ENCODE measurements at regions not wholly inside any gene's neighbourhood (a gene's known extent, or its start where the extent isn't known, plus 50 kb on each side); places are given as distances from the start of the nearest gene placed in this dataset.

- POLR2A ChIA-PET (ENCODE audit: unreplicated experiment), result no interaction called here
- H3K9ac ChIP-seq (ENCODE audit: low read length), result no peak overlapping the region
- no peak overlapping the region for H3K4me2 ChIP-seq (ENCODE audit: low read length)
- H3K9me2 ChIP-seq (replicated peaks; ENCODE audit: low read length), result no peaks in the 10 kb centered on the region
- H3K4me3 ChIP-seq (ENCODE audit: low read length), result no peak overlapping the region
- BruUV-seq (replicated peaks), result no TSS peak
- H2AFZ ChIP-seq (ENCODE audit: low read length), result no peak overlapping the region
- CTCF ChIA-PET, result no interaction called here
- ATAC-seq (no peak), DNase-seq (no peak)
- H3K9me3 ChIP-seq (ENCODE audit: low read length), result no peaks in the 10 kb centered on the region
- TF ChIP-seq EZH2 (IDR thresholded peaks at IDR 0.05; ENCODE audit: low read length, unreplicated experiment), result no peak
- H3K36me3 ChIP-seq (ENCODE audit: low read depth, low read length), result no peaks in the 10 kb centered on the region
- no peak overlapping the region for H3K27ac ChIP-seq (ENCODE audit: low read length)
- H3K4me1 ChIP-seq (ENCODE audit: insufficient read depth, low read length), result no peaks in the 10 kb centered on the region
- no peaks in the 10 kb centered on the region for H3K27me3 ChIP-seq (ENCODE audit: low read length)
- no peaks in the 10 kb centered on the region for H4K20me1 ChIP-seq (ENCODE audit: low read length)
- intact Hi-C loops (cut with micrococcal nuclease), result no loop called here
- no peaks in the 10 kb centered on the region for H3F3A ChIP-seq (ENCODE audit: low read length, unreplicated experiment)
- H3K79me2 ChIP-seq (ENCODE audit: low read length), result no peaks in the 10 kb centered on the region
These were observed 185.0 kb upstream of the TCERG1L start for GRCh38 chr10:131496351-131497052.

- H2AFZ ChIP-seq (ENCODE audit: low read length), result no peak overlapping the region
- no peaks in the 10 kb centered on the region for H3K9me3 ChIP-seq (ENCODE audit: low read length)
- H3K27me3 ChIP-seq (ENCODE audit: low read length), result no peaks in the 10 kb centered on the region
- intact Hi-C loops (cut with micrococcal nuclease), result no loop called here
- H3K36me3 ChIP-seq (ENCODE audit: low read depth, low read length), result no peaks in the 10 kb centered on the region
- BruUV-seq (replicated peaks), result no TSS peak
- TF ChIP-seq CTCF (conservative IDR thresholded peaks at IDR 0.05; ENCODE audit: low read depth, low read length), result no peak
- no peak for TF ChIP-seq EZH2phosphoT487 (IDR thresholded peaks at IDR 0.05; ENCODE audit: borderline replicate concordance, low read length)
- no peak for TF ChIP-seq EZH2 (IDR thresholded peaks at IDR 0.05; ENCODE audit: low read length, unreplicated experiment)
- DNase-seq, result no peak
- no peak overlapping the region for H3K9ac ChIP-seq (ENCODE audit: low read length)
- H3K27ac ChIP-seq (ENCODE audit: low read length), result no peak overlapping the region
- no peak overlapping the region for H3K4me3 ChIP-seq (ENCODE audit: low read length)
- H3K9me2 ChIP-seq (replicated peaks; ENCODE audit: low read length), result no peaks in the 10 kb centered on the region
- no peaks in the 10 kb centered on the region for H3K4me1 ChIP-seq (ENCODE audit: insufficient read depth, low read length)
- no peaks in the 10 kb centered on the region for H4K20me1 ChIP-seq (ENCODE audit: low read length)
- no peak overlapping the region for H3K4me2 ChIP-seq (ENCODE audit: low read length)
- H3F3A ChIP-seq (ENCODE audit: low read length, unreplicated experiment), result no peaks in the 10 kb centered on the region
- no peak for ATAC-seq
- ChIA-PET POLR2A (ENCODE audit: unreplicated experiment) (no interaction called here), CTCF (no interaction called here)
- no peaks in the 10 kb centered on the region for H3K79me2 ChIP-seq (ENCODE audit: low read length)
These were observed 188.0 kb upstream of the TCERG1L start for GRCh38 chr10:131499566-131499965.

- DNase-seq, result no peak
- H3K4me3 ChIP-seq (ENCODE audit: low read length), result no peak overlapping the region
- CTCF ChIA-PET, result no interaction called here
These were observed 188.7 kb upstream of the TCERG1L start for GRCh38 chr10:131500181-131500580.

More at GRCh38 chr10:131500181-131500580, 188.7 kb upstream of the TCERG1L start:
- BruUV-seq (replicated peaks), result no TSS peak
- Histone ChIP-seq H3K79me2 (ENCODE audit: low read length) (no peaks in the 10 kb centered on the region), H3F3A (ENCODE audit: low read length, unreplicated experiment) (no peaks in the 10 kb centered on the region), H3K36me3 (ENCODE audit: low read depth, low read length) (no peaks in the 10 kb centered on the region), H4K20me1 (ENCODE audit: low read length) (no peaks in the 10 kb centered on the region), H3K4me1 (ENCODE audit: insufficient read depth, low read length) (no peaks in the 10 kb centered on the region), H3K9me2 (replicated peaks; ENCODE audit: low read length) (no peaks in the 10 kb centered on the region), H3K27me3 (ENCODE audit: low read length) (no peaks in the 10 kb centered on the region), H2AFZ (ENCODE audit: low read length) (no peak overlapping the region), H3K27ac (ENCODE audit: low read length) (no peak overlapping the region), H3K9ac (ENCODE audit: low read length) (no peak overlapping the region), H3K4me2 (ENCODE audit: low read length) (no peak overlapping the region), H3K9me3 (ENCODE audit: low read length) (no peaks in the 10 kb centered on the region)
- TF ChIP-seq EZH2phosphoT487 (IDR thresholded peaks at IDR 0.05; ENCODE audit: borderline replicate concordance, low read length) (no peak), CTCF (conservative IDR thresholded peaks at IDR 0.05; ENCODE audit: low read depth, low read length) (no peak), EZH2 (IDR thresholded peaks at IDR 0.05; ENCODE audit: low read length, unreplicated experiment) (no peak)
- POLR2A ChIA-PET (ENCODE audit: unreplicated experiment), result no interaction called here
- no peak for ATAC-seq
- intact Hi-C loops (cut with micrococcal nuclease), result no loop called here
